HFF-Myc (cell line): ENCODE measurements at regions not wholly inside any gene's neighbourhood (a gene's known extent, or its start where the extent isn't known, plus 50 kb on each side); places are given as distances from the start of the nearest gene placed in this dataset.

Experiments
- DNase-seq: peaks from one replicate; pipeline ENCODE4 v3.0.0-alpha.2; 2011; ENCODE audit warnings: low read depth; ENCODE audit errors: extremely low read depth
- H3K4me3 ChIP-seq: replicated peaks from 2 replicates; pipeline ENCODE4 v1.5.1; 2011; ENCODE audit warnings: low read depth, mild to moderate bottlenecking, control low read depth, low read length
- TF ChIP-seq, protein P1 (sequence below): IDR thresholded peaks from 2 replicates; pipeline ENCODE4 v1.5.1; 2012; ENCODE audit warnings: mild to moderate bottlenecking, low read depth, low read length, control low read depth; ENCODE audit errors: missing control alignments

DNA sequence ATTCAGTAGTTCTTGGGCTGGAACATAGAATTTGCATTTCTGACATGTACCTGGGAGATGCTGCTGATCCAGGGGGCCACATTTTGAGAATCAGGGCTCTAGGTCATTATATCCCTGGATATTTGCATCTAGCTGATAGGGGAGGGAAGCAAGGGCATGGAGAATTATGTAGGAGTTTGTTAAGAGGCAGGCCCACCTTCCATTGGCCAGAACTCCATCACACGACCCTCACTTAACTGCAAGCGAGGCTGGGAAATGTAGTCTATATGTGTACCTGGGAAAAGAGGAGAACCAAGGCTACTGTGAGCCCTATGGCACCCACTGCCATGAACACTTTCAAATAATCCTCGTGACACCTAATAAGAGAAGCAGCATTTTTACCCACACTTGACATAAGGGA, 657.6 kb downstream of the MED13L start:
- no peak for DNase-seq
- TF ChIP-seq, protein P1, sequence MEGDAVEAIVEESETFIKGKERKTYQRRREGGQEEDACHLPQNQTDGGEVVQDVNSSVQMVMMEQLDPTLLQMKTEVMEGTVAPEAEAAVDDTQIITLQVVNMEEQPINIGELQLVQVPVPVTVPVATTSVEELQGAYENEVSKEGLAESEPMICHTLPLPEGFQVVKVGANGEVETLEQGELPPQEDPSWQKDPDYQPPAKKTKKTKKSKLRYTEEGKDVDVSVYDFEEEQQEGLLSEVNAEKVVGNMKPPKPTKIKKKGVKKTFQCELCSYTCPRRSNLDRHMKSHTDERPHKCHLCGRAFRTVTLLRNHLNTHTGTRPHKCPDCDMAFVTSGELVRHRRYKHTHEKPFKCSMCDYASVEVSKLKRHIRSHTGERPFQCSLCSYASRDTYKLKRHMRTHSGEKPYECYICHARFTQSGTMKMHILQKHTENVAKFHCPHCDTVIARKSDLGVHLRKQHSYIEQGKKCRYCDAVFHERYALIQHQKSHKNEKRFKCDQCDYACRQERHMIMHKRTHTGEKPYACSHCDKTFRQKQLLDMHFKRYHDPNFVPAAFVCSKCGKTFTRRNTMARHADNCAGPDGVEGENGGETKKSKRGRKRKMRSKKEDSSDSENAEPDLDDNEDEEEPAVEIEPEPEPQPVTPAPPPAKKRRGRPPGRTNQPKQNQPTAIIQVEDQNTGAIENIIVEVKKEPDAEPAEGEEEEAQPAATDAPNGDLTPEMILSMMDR = no peak
- H3K4me3 ChIP-seq = no peak overlapping the region

DNA sequence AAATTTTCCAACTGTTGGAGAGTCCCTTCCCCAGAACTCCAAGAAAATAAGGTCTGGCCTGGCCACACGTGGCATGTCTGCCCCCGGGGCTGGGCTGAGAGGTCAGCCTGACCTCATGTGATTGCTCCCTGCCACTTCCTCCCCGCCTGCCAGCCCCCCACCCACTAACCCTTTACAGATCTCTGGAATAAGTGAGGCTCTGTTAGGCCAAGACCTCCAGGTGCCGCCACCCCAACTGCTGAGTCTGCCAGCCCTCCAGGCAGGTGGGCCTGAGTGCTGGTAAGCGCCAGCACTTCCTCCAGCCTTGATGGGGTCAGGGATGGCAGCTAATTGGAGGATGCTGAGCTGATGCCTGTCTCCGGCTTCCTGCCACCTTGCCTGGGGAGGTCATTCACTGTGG, 658.4 kb downstream of the MED13L start:
- TF ChIP-seq, protein P1 = no peak
- no peak overlapping the region for H3K4me3 ChIP-seq
- no peak for DNase-seq

DNA sequence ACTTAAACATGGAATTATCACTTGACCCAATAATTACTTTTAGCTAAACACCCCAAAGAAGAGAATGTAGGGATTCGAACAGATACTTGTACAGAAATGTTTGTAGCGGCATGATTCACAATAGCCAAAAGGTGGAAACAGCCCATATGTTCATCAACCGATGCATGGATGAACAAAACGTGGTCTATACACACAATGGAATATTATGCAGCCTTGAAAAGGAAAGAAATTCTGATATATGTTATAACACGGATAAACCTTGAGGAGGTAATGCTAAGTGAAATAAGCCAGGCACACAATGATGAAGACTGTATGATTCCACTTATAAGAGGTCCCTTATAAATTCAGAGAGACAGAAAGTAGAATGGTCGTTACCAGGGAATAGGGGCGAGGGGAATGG, 659.4 kb downstream of the MED13L start:
- TF ChIP-seq, protein P1 = no peak
- no peak overlapping the region for H3K4me3 ChIP-seq
- no peak for DNase-seq

DNA sequence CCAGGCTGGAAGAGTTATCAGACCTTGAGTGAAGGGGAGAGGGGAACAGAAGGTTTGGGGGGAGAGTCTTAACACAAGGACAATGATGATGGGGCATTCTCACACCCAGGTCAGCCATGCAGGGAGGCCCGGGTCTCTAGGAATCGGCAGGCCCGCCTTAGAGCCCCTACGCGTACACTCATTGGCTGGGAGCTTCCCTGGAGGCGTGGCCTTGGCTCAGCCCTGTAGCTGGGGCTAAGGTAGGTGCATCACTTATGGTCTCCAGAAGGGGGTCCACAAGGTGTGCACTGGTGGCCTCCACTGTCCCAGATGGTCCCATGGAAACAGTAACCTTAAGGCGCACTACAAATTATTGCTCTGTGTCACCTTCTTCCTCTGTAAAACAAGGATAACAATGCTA, 660.1 kb downstream of the MED13L start:
- TF ChIP-seq, protein P1 = no peak
- DNase-seq = no peak
- H3K4me3 ChIP-seq = no peak overlapping the region

DNA sequence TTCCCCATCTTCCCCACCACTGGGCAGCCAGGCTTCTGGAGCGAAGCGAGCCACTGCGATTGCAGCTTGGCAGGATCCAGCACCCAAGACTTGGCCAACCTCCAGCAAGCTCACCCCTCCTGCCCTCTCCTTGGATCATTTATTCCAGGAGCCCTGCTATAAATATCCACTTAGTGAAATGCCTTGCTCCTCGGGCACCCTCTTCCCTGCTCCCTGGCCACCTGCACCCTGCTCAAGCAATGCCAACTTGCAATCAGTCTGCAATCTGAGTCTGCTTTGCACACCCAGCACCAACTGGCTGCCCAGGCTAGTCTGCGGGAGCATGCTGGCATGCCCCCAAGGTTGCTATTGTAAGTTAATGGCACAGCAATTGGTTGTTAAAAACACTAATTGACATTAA, 666.0 kb downstream of the MED13L start:
- TF ChIP-seq, protein P1 = no peak
- no peak for DNase-seq
- H3K4me3 ChIP-seq = no peak overlapping the region

DNA sequence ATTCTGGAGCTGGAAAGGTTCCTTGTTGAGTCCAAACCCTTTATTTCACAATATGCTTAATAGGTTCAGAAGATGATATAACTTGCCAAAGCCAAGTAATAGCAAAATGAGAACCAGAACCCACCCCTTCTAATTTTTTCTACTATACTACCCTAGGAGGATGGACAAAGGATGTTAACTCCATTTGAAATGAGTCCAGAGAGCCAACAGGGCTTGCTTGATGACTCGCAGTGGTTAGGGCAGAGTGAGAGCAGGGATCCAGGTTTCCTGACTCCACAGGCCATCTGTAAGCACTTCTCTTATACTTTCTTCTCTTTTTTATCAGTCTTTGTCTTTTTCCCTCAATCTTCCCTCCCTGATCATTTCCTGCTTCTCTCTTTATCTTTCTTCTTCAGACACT, 668.1 kb downstream of the MED13L start:
- DNase-seq = no peak
- TF ChIP-seq, protein P1 = no peak
- H3K4me3 ChIP-seq = no peak overlapping the region

DNA sequence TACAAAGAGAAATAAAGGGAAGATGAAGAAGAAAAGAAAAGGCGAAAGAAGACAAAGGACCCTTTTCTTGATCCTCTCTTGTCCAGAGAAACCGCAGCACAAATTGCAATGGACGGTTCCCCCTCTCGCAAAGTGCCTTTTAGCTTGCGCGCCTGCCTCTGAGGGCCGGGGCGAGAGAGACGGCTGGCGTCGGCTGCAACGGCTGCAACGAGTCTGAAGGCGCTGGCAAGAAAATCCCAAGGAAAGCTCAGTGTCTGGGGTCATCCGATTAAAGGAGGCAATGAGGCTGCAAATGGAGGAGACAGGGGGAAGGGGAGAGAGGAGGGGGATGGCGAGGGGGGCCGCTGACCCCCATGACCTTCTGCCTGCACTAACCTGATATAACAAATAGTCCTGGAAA, 671.5 kb downstream of the MED13L start:
- TF ChIP-seq, protein P1 = no peak
- no peak overlapping the region for H3K4me3 ChIP-seq
- no peak for DNase-seq
